Right lung (tissue), 2 donors: ENCODE measurements at regions not wholly inside any gene's neighbourhood (a gene's known extent, or its start where the extent isn't known, plus 50 kb on each side); places are given as distances from the start of the nearest gene placed in this dataset.
"Not testable (repeated sequence)": the region's sequence is repeated elsewhere in the genome, so short reads cannot be mapped to it uniquely, and the experiment has no call there.

ENCODE experiments used
- DNase-seq, 2 donors: peaks; one replicate each; pipeline ENCODE4 v3.0.0-alpha.2; 2013

- no peak for DNase-seq
Measured at GRCh38 chr5:96203761-96204160, 229.3 kb downstream of the PCSK1 start.

DNA sequence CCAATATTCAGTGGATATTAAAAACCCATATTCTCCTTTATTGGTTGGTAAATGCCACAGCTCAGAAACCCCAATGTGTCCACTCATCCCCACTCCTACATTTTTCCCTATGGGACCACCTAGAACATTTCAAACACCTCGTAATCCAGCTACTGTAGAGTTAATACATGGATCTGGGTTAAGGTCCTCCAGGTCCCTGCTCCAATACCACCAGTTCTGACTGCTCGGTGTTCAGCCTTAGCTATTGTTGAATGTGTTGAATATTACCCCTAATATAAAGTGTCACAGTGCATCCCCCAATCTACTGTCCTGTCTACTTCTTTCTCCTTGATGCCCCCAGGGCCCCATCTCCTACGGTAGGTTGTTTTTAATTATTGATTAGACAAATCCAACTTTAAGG, 231.5 kb downstream of the PCSK1 start:
- no peak for DNase-seq

GRCh38 chr5:96200641-96201040, 232.4 kb downstream of the PCSK1 start:
- no peak for DNase-seq

DNA sequence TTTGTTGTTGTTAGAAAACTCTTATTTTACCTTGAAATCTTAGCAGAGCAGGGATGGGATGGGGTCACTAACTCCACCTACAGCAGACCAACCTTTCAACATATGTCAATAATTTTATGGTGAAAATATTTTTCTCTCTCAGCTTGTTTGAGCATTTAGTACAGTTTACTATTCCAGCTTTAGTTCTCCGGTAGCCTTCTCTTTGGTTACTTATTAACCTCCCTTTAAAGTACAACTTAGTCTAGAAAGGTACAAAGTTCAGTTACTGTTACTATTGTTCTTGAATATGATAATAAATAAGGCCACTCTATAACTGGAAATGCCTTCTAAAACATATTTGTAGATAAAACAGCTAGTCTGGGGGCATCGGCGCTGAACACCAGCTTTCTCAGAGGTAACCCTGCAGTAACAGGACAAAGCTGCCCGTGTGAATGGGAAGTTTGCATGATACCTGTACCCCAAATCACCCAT, 233.3 kb downstream of the PCSK1 start:
- no peak for DNase-seq

DNA sequence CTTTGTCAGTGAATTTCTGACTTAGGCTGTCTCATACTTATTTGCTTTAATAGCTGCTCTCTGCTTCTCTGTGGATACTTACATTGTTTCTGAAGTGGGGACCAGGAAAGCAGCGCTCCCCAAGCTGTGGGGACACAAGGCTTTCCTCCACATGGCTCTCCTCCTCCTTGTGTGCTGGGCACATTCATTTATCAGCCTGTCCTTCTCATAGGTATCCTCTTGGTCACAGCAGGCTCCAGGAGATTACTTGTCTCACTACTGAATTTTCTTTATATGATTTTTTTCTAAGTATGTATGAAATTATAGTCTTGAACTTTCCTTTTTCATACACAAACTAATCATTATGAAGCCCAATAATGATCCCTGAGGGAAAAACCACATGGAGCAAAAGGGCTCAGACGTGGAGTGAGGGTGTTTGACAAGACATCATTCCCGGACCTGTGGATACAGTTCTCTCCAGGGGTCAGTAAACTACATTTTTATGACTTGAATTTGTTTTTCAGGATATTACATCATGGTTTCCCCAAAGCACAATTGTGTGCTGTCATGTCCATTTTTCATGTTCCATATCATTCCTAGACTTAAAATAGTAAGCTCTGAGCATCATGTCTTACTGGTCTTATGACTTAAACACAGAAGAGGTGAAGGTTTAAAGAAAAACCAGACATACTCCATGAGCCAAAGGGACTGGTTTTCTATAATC, 234.5 kb downstream of the PCSK1 start:
- DNase-seq, result no peak

GRCh38 chr5:96197767-96198166, 235.3 kb downstream of the PCSK1 start:
- DNase-seq, result not testable (repeated sequence)

DNA sequence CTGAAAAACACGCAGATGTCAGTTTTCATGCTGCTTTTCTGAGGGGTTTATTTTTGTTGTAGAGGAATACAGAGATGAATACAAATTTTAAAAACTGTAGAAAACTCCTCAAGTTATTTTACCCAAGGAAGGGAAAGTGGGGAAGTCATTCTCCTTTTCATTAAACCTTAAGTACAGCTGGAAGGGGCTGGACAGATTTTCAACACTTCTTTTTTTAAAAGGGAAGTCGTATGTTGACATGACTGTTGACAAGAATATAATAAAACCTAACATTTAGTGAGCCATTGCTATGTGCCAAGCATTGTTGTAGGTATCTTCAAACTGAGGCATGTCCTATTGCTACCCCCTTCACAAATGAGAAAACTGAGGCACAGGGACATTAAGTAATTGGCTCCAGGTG, 235.7 kb upstream of the ELL2 start:
- no peak for DNase-seq

GRCh38 chr5:96196890-96197289, 235.2 kb upstream of the ELL2 start:
- DNase-seq, result no peak

DNA sequence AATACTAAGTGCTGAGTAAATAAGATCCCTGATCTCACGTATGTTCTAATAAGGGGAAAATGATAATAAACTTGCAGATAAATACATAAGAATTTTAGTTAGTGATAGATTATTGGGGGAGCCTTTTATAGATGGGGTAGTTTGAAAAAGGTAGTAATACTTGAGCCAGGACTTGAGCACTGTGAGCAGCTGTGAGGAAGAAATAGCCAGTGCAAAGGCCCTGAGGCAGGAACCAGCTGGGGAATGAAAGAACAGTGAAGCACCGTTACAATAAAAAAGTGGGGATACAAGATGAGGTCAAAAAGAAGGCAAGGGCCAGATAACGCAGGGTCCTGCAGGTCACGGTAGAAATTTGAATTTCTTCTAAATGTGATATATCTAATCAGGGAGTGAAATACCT, 234.8 kb upstream of the ELL2 start:
- no peak for DNase-seq

GRCh38 chr5:96195123-96195522, 233.5 kb upstream of the ELL2 start:
- no peak for DNase-seq

DNA sequence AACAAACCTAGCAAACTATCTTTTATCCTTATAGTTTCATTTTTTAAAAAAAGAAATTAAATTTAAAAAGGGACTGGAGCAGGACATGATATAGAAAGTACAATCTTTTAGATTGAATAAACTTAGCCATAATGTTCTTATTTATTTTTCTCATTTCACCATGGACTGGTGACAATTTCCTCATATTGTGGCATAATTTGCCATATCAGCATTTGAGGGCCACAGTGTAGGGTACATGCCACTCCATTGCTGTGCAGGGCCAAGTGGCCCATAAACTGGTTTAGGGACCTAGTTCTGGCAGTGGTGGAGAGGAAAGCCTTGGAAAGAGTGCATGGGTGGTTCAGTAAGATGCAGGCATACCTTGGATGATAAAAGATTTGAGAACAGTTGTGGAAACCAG, 232.9 kb upstream of the ELL2 start:
- no peak for DNase-seq

DNA sequence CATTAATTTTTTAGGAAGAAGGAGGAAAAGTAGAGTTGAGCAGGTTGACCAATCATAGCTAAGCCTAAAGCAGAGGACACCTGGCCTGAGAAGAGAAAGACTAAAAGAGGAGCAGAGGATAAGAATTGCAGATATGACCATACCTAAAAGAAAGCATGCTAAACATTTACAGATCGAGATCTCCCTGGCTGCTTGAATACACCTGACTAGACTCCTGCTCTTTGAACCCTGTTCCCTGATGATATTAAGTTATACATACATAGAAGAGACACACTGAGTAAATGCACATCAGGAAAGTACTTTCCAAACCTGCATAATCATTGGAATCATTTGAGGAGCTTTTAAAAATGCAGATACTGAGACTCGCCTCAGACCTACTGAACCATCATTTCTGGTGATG, 232.3 kb upstream of the ELL2 start:
- no peak for DNase-seq

GRCh38 chr5:96189987-96190386, 228.3 kb upstream of the ELL2 start:
- DNase-seq, result no peak

- no peak for DNase-seq
Measured at GRCh38 chr5:96189028-96189826, 227.6 kb upstream of the ELL2 start.

GRCh38 chr5:96187309-96188027, 225.8 kb upstream of the ELL2 start:
- DNase-seq, result no peak

GRCh38 chr5:96184510-96184909, 222.9 kb upstream of the ELL2 start:
- not testable (repeated sequence) for DNase-seq

- no peak for DNase-seq
Measured at GRCh38 chr5:96180684-96181435, 219.2 kb upstream of the ELL2 start.

- peak in 1 of 2 donors; percentile 9 for DNase-seq
Measured at GRCh38 chr5:96177303-96177869, 215.7 kb upstream of the ELL2 start.

DNA sequence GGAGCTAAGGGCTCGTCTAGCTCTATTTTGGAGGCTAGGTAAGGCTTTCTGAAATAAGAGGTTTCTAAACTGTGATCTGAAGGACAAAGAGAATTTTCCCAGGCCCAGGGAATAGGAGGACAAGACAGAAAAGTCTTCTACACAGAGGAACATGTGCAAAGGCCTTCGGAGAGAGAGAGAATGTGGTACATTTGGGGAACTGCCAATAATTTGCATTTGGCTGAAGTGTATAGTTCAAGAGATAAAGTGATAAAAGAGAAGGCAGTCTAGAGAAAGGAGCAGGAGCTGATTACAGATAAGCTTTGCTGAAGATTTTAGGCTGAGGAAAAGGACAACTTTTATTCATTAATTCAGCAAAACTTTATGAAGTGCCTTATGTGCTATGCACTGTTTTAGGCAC, 214.4 kb upstream of the ELL2 start:
- no peak for DNase-seq

DNA sequence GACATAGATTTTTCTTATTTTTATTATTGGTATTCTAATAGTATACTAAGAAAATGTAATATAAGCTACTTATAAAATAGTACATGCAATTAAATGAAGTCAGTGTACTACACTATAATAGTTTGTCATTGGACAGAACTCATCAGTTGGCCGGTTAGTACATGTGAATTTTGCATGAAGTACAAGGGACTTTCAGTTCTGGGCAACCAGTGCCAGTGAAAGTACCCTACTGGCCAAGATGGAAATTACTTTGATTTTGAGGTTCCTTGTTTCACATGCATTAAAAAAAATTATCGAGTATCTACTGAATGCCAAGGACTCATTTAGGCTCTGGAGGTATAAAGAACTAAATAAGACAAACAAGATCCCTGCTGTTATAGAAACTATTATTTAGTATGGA, 213.4 kb upstream of the ELL2 start:
- DNase-seq, result no peak

DNA sequence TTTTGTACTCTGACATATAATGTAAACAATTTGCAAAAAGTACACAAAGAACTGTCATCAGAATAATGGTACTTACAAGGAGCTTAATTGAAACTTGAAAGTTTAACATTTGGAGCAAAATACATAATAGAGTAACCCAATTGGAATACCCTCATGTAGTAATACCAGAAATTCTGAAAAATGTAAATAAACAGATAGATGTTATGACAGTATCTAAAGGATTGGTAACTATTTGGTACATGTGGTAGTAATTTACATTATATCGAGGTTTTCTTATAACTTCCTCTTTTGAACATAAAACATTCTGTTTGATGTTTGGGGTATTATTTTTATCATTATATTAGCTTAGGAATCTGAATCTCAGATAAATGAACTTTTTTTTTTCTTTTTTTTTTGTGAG, 211.7 kb upstream of the ELL2 start:
- DNase-seq, result no peak

GRCh38 chr5:96172436-96172835, 210.8 kb upstream of the ELL2 start:
- DNase-seq, result no peak
